ENCODE measurements at regions not wholly inside any gene's neighbourhood (a gene's known extent, or its start where the extent isn't known, plus 50 kb on each side); places are given as distances from the start of the nearest gene placed in this dataset.

- no peak overlapping the region for H3K9ac ChIP-seq (ENCODE audit: low read depth, low read length)
- no peak overlapping the region for H3K4me3 ChIP-seq (ENCODE audit: low read length)
- no peaks in the 10 kb centered on the region for H3K4me1 ChIP-seq (ENCODE audit: insufficient read depth, low read length)
- 83% methylated on average over 1 of the region's 1 CpG for WGBS
- H3K36me3 ChIP-seq (ENCODE audit: insufficient read depth, low read length), result no peaks in the 10 kb centered on the region
- no peak overlapping the region for H3K27ac ChIP-seq (ENCODE audit: low read depth, low read length)
- H3K9me3 ChIP-seq (ENCODE audit: insufficient read depth, low read depth, low read length), result no peaks in the 10 kb centered on the region
- no peaks in the 10 kb centered on the region for H3K27me3 ChIP-seq (ENCODE audit: insufficient read depth, low read length)
These were observed 388.2 kb downstream of the YTHDC2 start for GRCh38 chr5:113901718-113902117.

- Histone ChIP-seq H3K9ac (ENCODE audit: low read depth, low read length) (no peak overlapping the region), H3K27ac (ENCODE audit: low read depth, low read length) (no peak overlapping the region), H3K36me3 (ENCODE audit: insufficient read depth, low read length) (no peaks in the 10 kb centered on the region), H3K9me3 (ENCODE audit: insufficient read depth, low read depth, low read length) (no peaks in the 10 kb centered on the region), H3K27me3 (ENCODE audit: insufficient read depth, low read length) (no peaks in the 10 kb centered on the region), H3K4me1 (ENCODE audit: insufficient read depth, low read length) (no peaks in the 10 kb centered on the region), H3K4me3 (ENCODE audit: low read length) (no peak overlapping the region)
- 91% methylated on average over 2 of the region's 2 CpGs for WGBS
These were observed 389.6 kb downstream of the YTHDC2 start for GRCh38 chr5:113902917-113903660.

- no peaks in the 10 kb centered on the region for H3K36me3 ChIP-seq (ENCODE audit: insufficient read depth, low read length)
- H3K9me3 ChIP-seq (ENCODE audit: insufficient read depth, low read depth, low read length), result no peaks in the 10 kb centered on the region
- no peak overlapping the region for H3K9ac ChIP-seq (ENCODE audit: low read depth, low read length)
- no peak overlapping the region for H3K27ac ChIP-seq (ENCODE audit: low read depth, low read length)
- no peak overlapping the region for H3K4me3 ChIP-seq (ENCODE audit: low read length)
- H3K4me1 ChIP-seq (ENCODE audit: insufficient read depth, low read length), result no peaks in the 10 kb centered on the region
- H3K27me3 ChIP-seq (ENCODE audit: insufficient read depth, low read length), result no peaks in the 10 kb centered on the region
- 93% methylated on average over 6 of the region's 6 CpGs for WGBS
These were observed 396.3 kb downstream of the YTHDC2 start for GRCh38 chr5:113909782-113910181.

- Histone ChIP-seq H3K27me3 (ENCODE audit: insufficient read depth, low read length) (no peaks in the 10 kb centered on the region), H3K4me1 (ENCODE audit: insufficient read depth, low read length) (no peaks in the 10 kb centered on the region), H3K9me3 (ENCODE audit: insufficient read depth, low read depth, low read length) (no peaks in the 10 kb centered on the region), H3K36me3 (ENCODE audit: insufficient read depth, low read length) (no peaks in the 10 kb centered on the region), H3K9ac (ENCODE audit: low read depth, low read length) (no peak overlapping the region), H3K4me3 (ENCODE audit: low read length) (no peak overlapping the region), H3K27ac (ENCODE audit: low read depth, low read length) (no peak overlapping the region)
- WGBS, result 65% methylated on average over 2 of the region's 2 CpGs
These were observed 404.5 kb downstream of the YTHDC2 start for GRCh38 chr5:113917997-113918396.

- Histone ChIP-seq H3K27ac (ENCODE audit: low read depth, low read length) (no peak overlapping the region), H3K9ac (ENCODE audit: low read depth, low read length) (no peak overlapping the region), H3K9me3 (ENCODE audit: insufficient read depth, low read depth, low read length) (no peaks in the 10 kb centered on the region), H3K4me1 (ENCODE audit: insufficient read depth, low read length) (no peaks in the 10 kb centered on the region), H3K36me3 (ENCODE audit: insufficient read depth, low read length) (no peaks in the 10 kb centered on the region), H3K27me3 (ENCODE audit: insufficient read depth, low read length) (no peaks in the 10 kb centered on the region), H3K4me3 (ENCODE audit: low read length) (no peak overlapping the region)
- WGBS, result 91% methylated on average over 2 of the region's 3 CpGs
These were observed 408.8 kb downstream of the YTHDC2 start for GRCh38 chr5:113922343-113922742.

GRCh38 chr5:113935453-113935852 is 422.0 kb downstream of the YTHDC2 start:
- no peak overlapping the region for H3K27ac ChIP-seq (ENCODE audit: low read depth, low read length)
- H3K9ac ChIP-seq (ENCODE audit: low read depth, low read length), result no peak overlapping the region
- no peak overlapping the region for H3K4me3 ChIP-seq (ENCODE audit: low read length)
- 98% methylated on average over 7 of the region's 7 CpGs for WGBS
- peaks cover 6% of the 10 kb centered on the region; the same call in 1 of the 2 replicates for H3K4me1 ChIP-seq (ENCODE audit: insufficient read depth, low read length)
- H3K27me3 ChIP-seq (ENCODE audit: insufficient read depth, low read length), result no peaks in the 10 kb centered on the region
- H3K9me3 ChIP-seq (ENCODE audit: insufficient read depth, low read depth, low read length), result no peaks in the 10 kb centered on the region
- no peaks in the 10 kb centered on the region for H3K36me3 ChIP-seq (ENCODE audit: insufficient read depth, low read length)

GRCh38 chr5:113937301-113937700 is 423.8 kb downstream of the YTHDC2 start:
- peaks cover 9% of the 10 kb centered on the region; the same call in 1 of the 2 replicates for H3K4me1 ChIP-seq (ENCODE audit: insufficient read depth, low read length)
- no peaks in the 10 kb centered on the region for H3K27me3 ChIP-seq (ENCODE audit: insufficient read depth, low read length)
- no peaks in the 10 kb centered on the region for H3K36me3 ChIP-seq (ENCODE audit: insufficient read depth, low read length)
- no peaks in the 10 kb centered on the region for H3K9me3 ChIP-seq (ENCODE audit: insufficient read depth, low read depth, low read length)
- H3K4me3 ChIP-seq (ENCODE audit: low read length), result no peak overlapping the region
- H3K9ac ChIP-seq (ENCODE audit: low read depth, low read length), result no peak overlapping the region
- H3K27ac ChIP-seq (ENCODE audit: low read depth, low read length), result no peak overlapping the region
- 41% methylated on average over 2 of the region's 2 CpGs for WGBS

- no peak overlapping the region for H3K4me3 ChIP-seq (ENCODE audit: low read length)
- WGBS, result 89% methylated on average over 3 of the region's 3 CpGs
- no peaks in the 10 kb centered on the region for H3K36me3 ChIP-seq (ENCODE audit: insufficient read depth, low read length)
- H3K9ac ChIP-seq (ENCODE audit: low read depth, low read length), result no peak overlapping the region
- peaks cover 9% of the 10 kb centered on the region; the same call in 1 of the 2 replicates for H3K4me1 ChIP-seq (ENCODE audit: insufficient read depth, low read length)
- H3K27ac ChIP-seq (ENCODE audit: low read depth, low read length), result no peak overlapping the region
- H3K27me3 ChIP-seq (ENCODE audit: insufficient read depth, low read length), result no peaks in the 10 kb centered on the region
- no peaks in the 10 kb centered on the region for H3K9me3 ChIP-seq (ENCODE audit: insufficient read depth, low read depth, low read length)
These were observed 421.9 kb upstream of the KCNN2 start for GRCh38 chr5:113939988-113940387.

- no peaks in the 10 kb centered on the region for H3K4me1 ChIP-seq (ENCODE audit: insufficient read depth, low read length)
- WGBS, result 92% methylated on average over 2 of the region's 2 CpGs
- no peaks in the 10 kb centered on the region for H3K27me3 ChIP-seq (ENCODE audit: insufficient read depth, low read length)
- no peak overlapping the region for H3K27ac ChIP-seq (ENCODE audit: low read depth, low read length)
- H3K9ac ChIP-seq (ENCODE audit: low read depth, low read length), result no peak overlapping the region
- no peak overlapping the region for H3K4me3 ChIP-seq (ENCODE audit: low read length)
- H3K9me3 ChIP-seq (ENCODE audit: insufficient read depth, low read depth, low read length), result no peaks in the 10 kb centered on the region
- H3K36me3 ChIP-seq (ENCODE audit: insufficient read depth, low read length), result no peaks in the 10 kb centered on the region
These were observed 411.7 kb upstream of the KCNN2 start for GRCh38 chr5:113950186-113950585.

GRCh38 chr5:113965225-113965624 is 396.6 kb upstream of the KCNN2 start:
- 100% methylated on average over 3 of the region's 3 CpGs for WGBS
- H3K4me1 ChIP-seq (ENCODE audit: insufficient read depth, low read length), result no peaks in the 10 kb centered on the region; the same call in 1 of the 2 replicates
- no peaks in the 10 kb centered on the region for H3K27me3 ChIP-seq (ENCODE audit: insufficient read depth, low read length)

GRCh38 chr5:113969901-113970300 is 392.0 kb upstream of the KCNN2 start:
- Histone ChIP-seq H3K4me3 (ENCODE audit: low read length) (no peak overlapping the region), H3K36me3 (ENCODE audit: insufficient read depth, low read length) (no peaks in the 10 kb centered on the region), H3K27ac (ENCODE audit: low read depth, low read length) (no peak overlapping the region), H3K27me3 (ENCODE audit: insufficient read depth, low read length) (no peaks in the 10 kb centered on the region), H3K9me3 (ENCODE audit: insufficient read depth, low read depth, low read length) (no peaks in the 10 kb centered on the region), H3K4me1 (ENCODE audit: insufficient read depth, low read length) (no peaks in the 10 kb centered on the region), H3K9ac (ENCODE audit: low read depth, low read length) (no peak overlapping the region)

More at GRCh38 chr5:113965225-113965624, 396.6 kb upstream of the KCNN2 start:
- Histone ChIP-seq H3K9me3 (ENCODE audit: insufficient read depth, low read depth, low read length) (no peaks in the 10 kb centered on the region), H3K4me3 (ENCODE audit: low read length) (no peak overlapping the region), H3K27ac (ENCODE audit: low read depth, low read length) (no peak overlapping the region), H3K9ac (ENCODE audit: low read depth, low read length) (no peak overlapping the region), H3K36me3 (ENCODE audit: insufficient read depth, low read length) (no peaks in the 10 kb centered on the region)

- no peak overlapping the region for H3K4me3 ChIP-seq (ENCODE audit: low read length)
- H3K36me3 ChIP-seq (ENCODE audit: insufficient read depth, low read length), result no peaks in the 10 kb centered on the region
- H3K27ac ChIP-seq (ENCODE audit: low read depth, low read length), result no peak overlapping the region
- no peaks in the 10 kb centered on the region for H3K4me1 ChIP-seq (ENCODE audit: insufficient read depth, low read length)
- H3K9ac ChIP-seq (ENCODE audit: low read depth, low read length), result no peak overlapping the region
- H3K27me3 ChIP-seq (ENCODE audit: insufficient read depth, low read length), result no peaks in the 10 kb centered on the region
- H3K9me3 ChIP-seq (ENCODE audit: insufficient read depth, low read depth, low read length), result no peaks in the 10 kb centered on the region
- 100% methylated on average over 1 of the region's 1 CpG for WGBS
These were observed 390.4 kb upstream of the KCNN2 start for GRCh38 chr5:113971454-113971853.
